SIG-M5 (cell line): ENCODE measurements at regions not wholly inside any gene's neighbourhood (a gene's known extent, or its start where the extent isn't known, plus 50 kb on each side); places are given as distances from the start of the nearest gene placed in this dataset.

Source experiments
- DNase-seq: peaks from one replicate; lab custom pipeline; 2025; lab: John Stamatoyannopoulos, UW

GRCh38 chr5:89471115-89471514 lies 588.1 kb upstream of the MEF2C start:
- DNase-seq, result no peak

DNA sequence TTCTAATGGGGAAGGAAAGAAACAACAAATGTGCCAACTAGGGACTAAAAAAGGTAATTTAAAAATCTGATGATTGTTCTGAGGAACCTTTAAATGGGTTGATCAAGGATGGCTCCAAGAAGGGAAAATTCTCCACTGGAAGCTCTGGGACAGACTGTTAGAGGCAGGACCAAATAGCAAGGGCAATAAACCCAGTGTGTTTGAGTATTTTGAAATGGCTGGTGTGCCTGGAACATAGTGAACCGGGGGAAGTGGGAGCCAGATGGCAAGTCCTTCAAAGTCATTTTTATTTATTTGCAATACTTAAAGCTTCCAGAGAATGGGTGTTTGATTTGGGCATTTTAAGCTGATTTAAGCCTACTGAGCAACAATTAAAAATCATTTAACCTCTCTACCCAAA lies 587.7 kb upstream of the MEF2C start:
- DNase-seq, result no peak

- DNase-seq, result no peak
Measured at GRCh38 chr5:89458332-89458656, 575.3 kb upstream of the MEF2C start.

GRCh38 chr5:89457411-89458331 lies 574.7 kb upstream of the MEF2C start:
- DNase-seq, result no peak

GRCh38 chr5:89452081-89452480 lies 569.1 kb upstream of the MEF2C start:
- DNase-seq, result no peak

DNA sequence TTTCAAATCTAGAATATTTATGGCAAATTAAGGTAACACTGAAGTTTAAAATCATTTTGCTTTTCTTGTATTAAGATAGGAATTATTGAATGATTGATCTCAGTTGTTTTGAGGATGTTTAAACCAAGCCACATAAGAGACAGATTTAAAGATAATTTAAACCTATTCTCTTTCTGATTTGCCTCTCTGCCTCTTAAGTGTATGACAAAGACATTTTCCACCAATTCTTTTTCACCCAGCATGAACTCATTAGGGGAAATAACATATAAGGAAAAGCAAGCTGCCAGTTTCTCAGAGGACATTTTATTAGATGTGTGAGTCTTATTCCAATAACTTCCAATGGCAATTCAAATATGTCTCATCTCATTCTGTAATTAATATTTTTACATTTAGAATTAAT lies 568.3 kb upstream of the MEF2C start:
- no peak for DNase-seq

DNA sequence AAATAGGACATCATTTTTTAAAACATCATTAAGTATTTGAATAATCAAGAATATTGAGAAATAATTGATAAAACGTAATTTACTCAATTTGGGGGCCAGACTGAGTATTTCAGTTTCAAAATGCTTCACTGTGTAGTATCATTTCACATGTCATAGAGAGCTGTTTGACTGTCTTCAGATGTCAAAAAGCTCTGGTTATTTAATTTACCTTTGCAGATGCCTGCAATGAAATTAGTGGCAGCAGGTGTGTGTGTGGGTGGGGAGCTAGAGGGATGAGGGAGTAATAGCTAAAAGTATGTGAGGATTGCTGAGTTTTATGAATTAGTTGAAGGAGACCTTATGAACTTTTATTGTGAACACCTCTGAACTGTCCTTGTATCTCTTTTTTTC lies 567.2 kb upstream of the MEF2C start:
- DNase-seq, result no peak

DNA sequence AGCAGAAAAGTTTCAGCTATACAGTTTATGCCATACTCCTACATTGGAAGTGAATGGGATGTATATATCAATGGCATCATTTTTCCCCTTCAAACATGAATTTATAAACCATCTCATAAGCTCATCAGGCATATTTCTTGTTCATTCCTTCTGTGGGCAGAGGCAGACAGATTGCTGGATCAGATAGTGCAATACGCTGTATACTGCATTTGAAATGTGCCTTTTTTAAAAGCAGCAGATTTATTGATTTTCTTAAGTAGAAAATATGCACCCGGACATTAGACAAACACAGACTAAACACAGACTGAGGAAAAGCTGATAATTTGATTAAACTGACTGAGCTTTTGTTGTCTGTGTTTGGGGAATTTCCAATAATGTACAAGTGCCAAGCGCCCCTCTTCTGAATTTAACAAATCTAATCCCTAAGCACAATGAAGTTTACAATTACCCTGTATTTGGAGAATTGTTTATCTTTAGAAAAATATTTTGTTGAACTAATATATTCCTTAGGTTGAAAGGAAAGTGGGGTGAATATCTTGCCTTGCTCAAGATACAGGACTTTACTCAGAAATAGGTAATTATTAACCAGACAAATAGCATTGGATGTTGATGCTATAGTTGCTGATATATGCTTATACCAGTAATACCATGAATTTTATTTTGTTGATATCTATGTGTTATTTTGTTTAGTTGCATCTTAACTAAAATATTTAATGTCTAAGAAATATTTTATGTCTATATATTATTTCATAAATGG lies 566.6 kb upstream of the MEF2C start:
- DNase-seq, result no peak

- DNase-seq, result no peak
Measured at GRCh38 chr5:89447027-89447426, 564.0 kb upstream of the MEF2C start.

DNA sequence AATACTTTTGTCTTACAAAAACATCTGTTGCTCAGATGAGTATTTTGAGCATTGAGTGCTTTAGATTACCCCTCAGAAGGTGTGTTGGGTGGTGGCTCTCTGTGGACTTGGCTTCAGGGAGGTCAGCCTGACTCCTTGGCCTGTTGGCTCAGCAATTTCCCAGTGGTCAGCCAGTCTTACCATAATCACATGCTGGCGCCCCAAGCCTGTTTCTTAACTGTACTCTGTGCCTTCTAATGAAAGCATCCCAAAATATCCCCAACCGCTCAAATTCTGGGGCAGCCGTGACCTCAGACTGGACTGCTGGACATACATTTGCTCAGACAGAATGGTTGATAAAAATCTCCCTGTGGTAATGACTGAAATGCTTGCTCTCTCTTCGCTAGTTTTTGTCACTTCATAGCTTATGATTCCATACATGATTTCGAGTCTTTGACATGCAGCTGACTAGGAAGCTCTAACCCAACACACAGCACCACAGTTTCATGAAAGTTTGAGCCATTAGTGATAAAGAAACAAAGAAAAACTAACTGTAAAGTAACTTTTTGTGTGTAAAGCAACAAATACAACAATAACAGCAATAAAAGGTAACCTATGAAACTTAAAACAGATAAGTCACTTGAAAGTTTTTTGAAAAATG lies 562.2 kb upstream of the MEF2C start:
- no peak for DNase-seq

- no peak for DNase-seq
Measured at GRCh38 chr5:89444088-89444487, 561.1 kb upstream of the MEF2C start.

DNA sequence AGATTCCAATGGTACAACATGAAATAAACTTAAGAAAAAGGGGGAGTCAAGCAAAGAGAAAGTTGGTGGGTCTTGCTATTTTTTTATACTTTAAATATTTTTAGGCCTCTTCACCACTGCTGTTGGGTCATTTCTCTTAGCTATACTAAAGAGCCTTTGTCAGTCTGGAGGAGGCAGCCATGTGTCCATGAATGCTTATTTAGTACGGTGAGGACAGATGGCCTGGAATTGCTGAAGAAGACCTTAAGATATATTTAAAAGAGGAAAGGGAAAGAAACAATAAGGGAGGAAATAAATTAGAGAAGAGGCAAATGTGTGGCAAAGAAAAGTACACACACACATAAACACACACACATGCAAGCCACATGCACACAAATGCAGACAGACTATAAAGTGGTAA lies 560.5 kb upstream of the MEF2C start:
- no peak for DNase-seq

DNA sequence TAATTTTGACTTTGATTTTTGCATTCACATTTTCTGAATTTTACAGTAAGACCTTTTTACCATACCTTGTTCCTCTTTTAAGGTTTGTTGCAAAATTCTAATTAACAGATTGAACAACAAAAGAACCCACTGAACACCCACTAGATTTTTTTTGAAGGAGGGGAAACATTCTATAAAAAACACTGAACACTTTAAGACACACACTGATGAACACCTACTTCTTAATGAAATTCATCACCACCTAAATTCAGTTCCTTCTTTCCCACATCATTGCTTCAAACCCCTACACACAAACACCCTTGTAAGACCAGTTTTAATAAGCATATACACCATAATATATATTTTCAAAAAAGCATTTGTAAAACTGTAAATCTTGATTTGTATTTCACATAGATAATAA lies 559.0 kb upstream of the MEF2C start:
- DNase-seq, result no peak

GRCh38 chr5:89440670-89441069 lies 557.7 kb upstream of the MEF2C start:
- no peak for DNase-seq

DNA sequence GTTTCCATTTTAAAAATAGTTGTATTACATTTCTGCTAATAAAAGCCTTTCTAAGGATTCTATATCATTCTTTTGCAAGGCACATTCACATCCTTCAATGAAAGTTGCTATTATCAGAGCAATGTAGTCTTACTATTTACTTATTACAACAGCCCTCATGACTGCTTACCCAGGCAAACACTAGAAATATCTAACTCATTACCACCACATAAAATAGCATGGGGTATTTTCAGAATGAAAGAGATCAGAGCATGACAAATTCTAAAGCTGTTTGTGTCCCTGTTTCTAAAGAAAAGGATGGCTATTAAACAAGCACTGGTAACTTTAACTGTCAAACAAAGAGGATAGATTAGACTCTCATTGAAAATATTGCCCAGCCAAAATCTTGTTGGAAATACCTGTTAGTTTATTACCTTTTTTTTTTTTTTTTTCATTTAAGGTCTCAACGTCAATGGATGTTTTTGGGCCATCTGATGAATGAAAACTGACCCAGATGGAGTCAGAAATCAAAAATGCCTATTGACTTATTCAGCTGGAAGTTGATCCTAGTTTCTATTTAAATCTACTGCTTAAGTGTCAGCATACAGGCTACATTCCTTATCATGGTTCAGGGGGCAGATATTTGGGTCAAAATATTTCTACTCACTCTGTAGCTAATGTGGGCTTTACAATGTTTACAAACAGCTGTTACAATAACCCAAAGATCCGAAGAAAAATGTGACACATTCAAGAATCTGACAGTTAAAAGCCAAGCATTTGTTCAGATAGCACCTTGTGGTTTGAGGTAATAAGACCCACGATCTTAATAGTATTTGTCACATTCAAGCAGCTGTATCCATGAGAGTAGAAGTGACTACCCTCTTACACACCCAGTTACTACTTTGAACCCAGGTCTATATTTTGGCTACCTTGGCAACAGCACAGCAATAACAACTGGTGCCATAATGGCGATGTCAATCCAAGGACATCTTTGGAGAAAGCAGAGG lies 554.8 kb upstream of the MEF2C start:
- DNase-seq, result no peak

GRCh38 chr5:89436464-89436863 lies 553.5 kb upstream of the MEF2C start:
- DNase-seq, result no peak

DNA sequence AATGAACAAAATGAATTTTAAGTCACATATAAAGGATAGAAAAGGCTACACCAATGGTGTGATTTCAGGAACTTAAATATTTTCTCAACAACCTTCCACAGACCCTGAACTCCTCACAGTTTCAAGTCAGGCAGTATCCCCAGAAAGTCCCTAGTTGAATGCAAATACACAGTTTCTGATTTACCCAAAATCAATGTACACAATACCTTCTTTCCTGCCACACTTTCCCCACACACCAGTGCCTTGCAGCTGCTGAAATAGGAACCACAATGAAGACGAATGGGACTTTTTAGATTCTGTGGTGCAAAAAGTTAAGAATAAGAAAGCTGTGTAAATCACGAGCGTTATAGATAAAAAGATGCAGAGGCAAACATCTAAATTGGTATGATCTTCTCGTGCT lies 552.4 kb upstream of the MEF2C start:
- DNase-seq, result no peak

DNA sequence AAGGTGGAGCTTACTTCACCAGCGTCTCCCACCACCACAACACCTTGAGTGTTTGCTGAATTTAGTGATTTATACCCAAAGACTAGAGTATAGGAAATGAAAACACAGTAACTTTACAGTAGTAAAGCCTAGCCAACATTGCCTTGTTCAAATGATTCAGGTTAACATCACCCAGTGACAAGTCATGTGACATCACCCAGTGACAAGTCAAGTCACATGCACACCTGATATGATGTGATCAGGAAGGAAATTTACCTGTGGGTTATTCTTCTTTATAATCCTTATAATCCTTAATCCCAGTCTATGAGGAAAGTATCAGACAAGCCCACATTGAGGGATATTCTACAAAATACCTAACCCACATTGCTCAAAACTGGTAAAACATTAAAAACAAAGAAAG lies 545.6 kb upstream of the MEF2C start:
- DNase-seq, result no peak

DNA sequence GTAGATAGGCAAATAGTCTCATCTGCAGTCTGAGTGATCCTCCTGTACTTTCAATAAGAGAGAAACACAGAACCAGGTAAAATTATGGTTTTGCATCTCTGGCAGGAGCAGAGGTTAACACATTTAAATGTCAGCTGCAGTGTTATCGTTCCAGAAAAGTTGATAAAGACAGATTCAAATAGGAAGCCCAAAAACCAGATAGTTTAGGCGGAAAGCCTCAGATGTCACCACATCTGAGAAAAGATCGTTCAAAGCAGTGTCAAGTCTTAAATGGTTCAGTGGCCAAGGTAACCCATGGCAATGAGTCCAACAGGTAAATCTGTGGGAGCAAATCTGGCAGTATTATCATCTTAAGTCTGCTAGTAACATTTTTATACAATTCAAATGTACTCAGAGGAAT lies 542.1 kb upstream of the MEF2C start:
- DNase-seq, result no peak

DNA sequence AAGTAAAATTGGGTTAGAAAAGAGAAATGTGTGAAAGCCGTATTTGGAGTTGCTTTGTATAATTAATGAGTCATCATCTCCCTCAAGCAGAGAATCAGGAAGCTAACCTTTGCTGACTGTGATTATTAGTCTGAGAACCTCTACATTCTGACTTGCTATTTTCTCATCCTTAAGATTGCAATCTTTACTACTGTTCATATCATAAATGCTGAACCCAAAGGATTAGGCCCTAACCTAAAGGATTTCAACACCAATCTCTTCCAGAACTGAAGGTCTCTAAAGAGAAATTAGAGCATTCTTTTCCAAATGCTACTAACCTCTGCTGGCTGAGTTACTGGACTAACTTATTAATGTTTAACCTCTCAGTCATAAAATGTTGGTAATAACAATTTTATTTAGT lies 538.1 kb upstream of the MEF2C start:
- no peak for DNase-seq

- no peak for DNase-seq
Measured at GRCh38 chr5:89418407-89419085, 535.6 kb upstream of the MEF2C start.
